Natural killer cell treated with Interleukin-12 subunit alpha and Interleukin-12 subunit beta and Interleukin-15 and Interleukin-18, amount 100 ng/mL, for 72 hours (primary cell): ENCODE measurements at regions not wholly inside any gene's neighbourhood (a gene's known extent, or its start where the extent isn't known, plus 50 kb on each side); places are given as distances from the start of the nearest gene placed in this dataset.
A peak's percentile ranks its signal among the peaks of the same experiment; 100 is the strongest.

ENCODE experiments used
- ATAC-seq, 2 donors: fragments of 150-1000 bp; cut with Tn5 transposase in 1 of 2; sonication (Bioruptor Pico), chemical (Tn5 transposase) in 1 of 2; 2 replicates each; pipeline ENCODE4 v1.10.0; 2021
- DNase-seq: peaks from one replicate; pipeline ENCODE4 v3.0.0; 2022; ENCODE audit warnings: low spot score
- H3K27ac Mint-ChIP-seq, 2 donors: 1 replicate in 1 of 2; 2 replicates in 1 of 2; pipeline ENCODE4 v1.8.0; 2022; ENCODE audit warnings: mixed read lengths in 2 of 2, mild to moderate bottlenecking in 1 of 2, moderate library complexity in 1 of 2
- H3K27me3 Mint-ChIP-seq, 2 donors: 1 replicate in 1 of 2; 2 replicates in 1 of 2; pipeline ENCODE4 v1.8.0; 2022; ENCODE audit warnings: mixed read lengths in 2 of 2
- H3K36me3 Mint-ChIP-seq: one replicate; pipeline ENCODE4 v1.8.0; 2022; ENCODE audit warnings: mixed read lengths
- H3K4me1 Mint-ChIP-seq, 2 donors: 1 replicate in 1 of 2; 2 replicates in 1 of 2; pipeline ENCODE4 v1.8.0; 2022; ENCODE audit warnings: low read depth in 2 of 2, mixed read lengths in 2 of 2, mild to moderate bottlenecking in 1 of 2
- H3K4me3 Mint-ChIP-seq: one replicate; pipeline ENCODE4 v1.8.0; 2022; ENCODE audit warnings: mixed read lengths
- H3K9me3 Mint-ChIP-seq: 2 replicates; pipeline ENCODE4 v1.8.0; 2022; ENCODE audit warnings: mixed read lengths

DNA sequence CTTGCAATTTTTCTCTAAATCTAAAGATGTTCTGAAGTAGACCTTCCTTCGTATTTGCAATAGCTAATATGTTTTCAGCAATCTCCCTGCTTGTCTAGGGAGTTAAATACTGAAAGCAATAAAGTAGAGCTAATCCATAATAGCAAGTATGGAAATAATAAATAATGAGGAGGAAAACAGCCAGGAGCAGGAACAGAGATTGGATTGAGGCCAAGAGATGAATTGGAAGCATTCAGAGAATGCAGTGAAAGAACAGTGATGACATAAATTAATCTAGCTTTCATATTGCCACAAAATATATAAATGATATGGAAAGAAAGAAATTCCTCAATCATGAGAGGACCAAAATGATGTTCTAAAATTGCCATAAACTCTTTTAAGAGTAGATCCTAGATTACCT, 679.7 kb downstream of the METTL4 start:
- DNase-seq (no peak), ATAC-seq (no peak)
- no peaks in the 10 kb centered on the region for H3K4me1 Mint-ChIP-seq

DNA sequence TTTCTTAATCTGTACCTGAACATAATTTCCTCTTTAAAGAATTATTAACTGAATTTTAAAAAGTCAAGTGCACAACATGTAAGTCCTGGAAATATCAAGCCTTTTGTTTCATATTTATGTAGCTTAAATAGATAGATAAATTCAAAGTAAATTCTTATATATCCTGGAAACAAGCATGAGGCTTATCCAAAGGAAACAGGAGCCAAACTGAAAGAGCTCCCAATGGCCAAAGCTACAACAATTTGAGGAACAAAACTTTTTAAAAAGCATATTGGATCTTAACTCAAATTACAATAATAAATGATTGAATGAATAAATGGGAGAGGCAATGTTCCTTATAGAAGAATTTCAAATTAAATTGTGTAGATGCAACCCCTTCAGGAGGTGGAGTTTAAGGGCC, 679.1 kb downstream of the METTL4 start:
- Mint-ChIP-seq H3K9me3 (peaks cover 8% of the 10 kb centered on the region), H3K27me3 (no peaks in the 10 kb centered on the region), H3K4me1 (no peaks in the 10 kb centered on the region), H3K4me3 (no peak overlapping the region), H3K36me3 (no peaks in the 10 kb centered on the region), H3K27ac (no peak overlapping the region)
- no peak for DNase-seq
- ATAC-seq = no peak

More for the DNA sequence above, 679.7 kb downstream of the METTL4 start:
- Mint-ChIP-seq H3K4me3 (no peak overlapping the region), H3K27ac (no peak overlapping the region), H3K27me3 (no peaks in the 10 kb centered on the region), H3K9me3 (peaks cover 8% of the 10 kb centered on the region), H3K36me3 (no peaks in the 10 kb centered on the region)

DNA sequence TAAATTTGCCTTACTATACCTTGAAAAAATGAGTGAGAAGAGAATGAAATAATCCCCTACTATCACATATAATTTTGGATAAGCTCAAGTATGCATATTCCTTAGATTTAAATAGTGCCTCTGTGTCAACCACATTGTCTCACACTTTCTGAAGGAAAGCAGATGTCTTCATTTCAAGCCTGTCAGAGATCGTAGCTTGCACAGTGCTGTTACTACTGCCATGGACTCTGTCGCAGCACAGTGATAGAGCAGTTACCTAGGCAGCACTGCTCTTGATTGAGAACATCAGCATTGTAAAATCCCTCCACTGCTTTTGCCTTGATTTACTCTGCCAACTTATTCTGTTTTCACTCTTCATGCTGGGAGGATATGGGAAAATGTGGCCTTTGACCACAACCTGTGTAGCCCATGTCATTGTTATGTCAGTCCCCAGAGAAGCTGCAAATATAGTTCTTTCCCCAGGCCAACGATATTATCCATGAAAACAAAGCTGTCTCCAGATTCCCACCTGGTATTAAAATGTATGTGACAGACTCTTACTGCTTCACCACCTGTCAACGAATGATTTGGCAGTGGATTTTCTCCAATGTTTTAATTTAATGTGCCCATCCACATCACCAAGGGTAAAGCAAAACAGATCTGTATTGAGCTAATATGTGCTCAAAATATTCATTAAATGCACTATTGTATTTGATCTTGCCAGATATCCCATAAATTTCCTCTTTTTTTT, 675.7 kb downstream of the METTL4 start:
- ATAC-seq (no peak), DNase-seq (no peak)
- Mint-ChIP-seq H3K27me3 (no peaks in the 10 kb centered on the region), H3K4me3 (no peak overlapping the region), H3K36me3 (no peaks in the 10 kb centered on the region), H3K4me1 (no peaks in the 10 kb centered on the region), H3K9me3 (peaks cover 11% of the 10 kb centered on the region), H3K27ac (no peak overlapping the region)

DNA sequence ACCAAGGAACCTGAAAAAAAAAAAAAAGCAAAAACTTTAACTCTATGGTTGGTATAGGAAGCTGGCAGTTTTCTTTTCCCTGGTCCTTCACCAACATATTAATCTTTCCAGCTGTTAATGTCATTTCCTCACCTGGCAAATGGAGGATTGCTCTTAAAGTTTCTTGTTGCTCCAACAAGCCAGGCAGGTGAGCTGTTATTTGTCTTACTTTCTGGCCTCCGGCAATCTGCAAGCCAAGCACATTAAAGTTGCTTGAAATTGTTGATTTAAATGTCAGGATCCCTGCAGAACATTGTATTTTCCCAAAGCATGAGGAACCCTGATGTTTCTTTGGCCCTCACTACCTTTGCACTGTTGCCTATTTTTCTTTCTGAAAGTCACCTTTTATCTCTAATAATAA, 664.9 kb downstream of the METTL4 start:
- Mint-ChIP-seq H3K9me3 (peaks cover 9% of the 10 kb centered on the region), H3K27ac (no peak overlapping the region), H3K36me3 (peaks cover 5% of the 10 kb centered on the region), H3K27me3 (no peaks in the 10 kb centered on the region), H3K4me3 (no peak overlapping the region), H3K4me1 (no peaks in the 10 kb centered on the region)
- DNase-seq (no peak), ATAC-seq (no peak)

DNA sequence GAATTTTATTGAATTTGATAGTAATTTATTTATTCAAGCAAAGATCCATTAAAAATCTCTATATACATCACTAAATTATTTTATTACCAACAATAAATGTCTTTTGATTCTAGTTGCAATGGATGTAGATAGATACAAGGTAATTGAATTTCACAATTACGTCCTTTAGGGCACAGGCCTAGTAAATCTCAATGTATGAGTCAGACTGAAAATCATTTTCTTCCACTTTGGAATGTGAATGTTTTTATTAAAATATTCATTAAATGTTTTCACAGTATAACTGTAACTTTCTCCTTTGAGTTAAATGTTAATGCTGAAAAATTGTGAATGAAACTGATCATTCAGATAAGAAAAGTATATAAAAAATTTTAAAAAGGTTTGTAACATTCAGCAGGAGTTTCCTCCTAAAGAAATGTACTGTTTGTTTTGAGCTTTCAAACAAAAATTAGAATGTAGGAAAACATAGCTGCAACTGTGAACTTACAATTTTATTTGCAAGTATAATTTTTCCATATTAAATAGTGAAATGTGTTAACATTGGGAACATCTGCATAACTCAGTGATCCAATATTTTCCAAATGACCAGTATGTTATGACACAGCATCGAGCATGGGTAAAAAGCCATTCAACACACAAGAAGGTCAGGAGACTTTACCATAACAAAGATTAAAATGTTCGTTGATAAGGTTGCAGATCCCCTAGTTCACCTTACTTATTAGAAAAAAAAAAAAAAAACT, 663.7 kb downstream of the METTL4 start:
- no peak overlapping the region for H3K27ac Mint-ChIP-seq
- H3K36me3 Mint-ChIP-seq = peaks cover 5% of the 10 kb centered on the region
- DNase-seq = no peak
- no peaks in the 10 kb centered on the region for H3K27me3 Mint-ChIP-seq
- H3K9me3 Mint-ChIP-seq = peaks cover 9% of the 10 kb centered on the region
- no peak for ATAC-seq
- H3K4me1 Mint-ChIP-seq = no peaks in the 10 kb centered on the region
- H3K4me3 Mint-ChIP-seq = no peak overlapping the region

DNA sequence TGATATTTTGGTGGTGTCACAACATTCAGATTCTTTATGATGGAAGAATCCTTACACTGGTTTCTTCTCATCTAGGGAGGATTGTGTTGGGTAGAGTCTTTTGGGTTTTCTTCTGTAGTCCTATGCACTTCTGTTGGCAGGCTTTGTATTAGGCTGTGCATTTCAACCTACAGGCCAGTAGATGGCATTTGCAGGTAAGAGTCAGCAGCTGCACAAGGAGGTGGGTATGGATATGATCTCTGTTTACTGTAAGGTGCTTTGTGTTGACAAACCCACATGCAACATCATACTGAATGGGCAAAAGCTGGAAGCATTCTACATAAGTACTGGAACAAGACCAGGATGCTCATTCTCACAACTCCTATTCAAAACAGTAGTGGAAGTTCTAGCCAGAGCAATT, 656.8 kb downstream of the METTL4 start:
- no peak for DNase-seq
- Mint-ChIP-seq H3K27me3 (no peaks in the 10 kb centered on the region), H3K9me3 (peaks cover 14% of the 10 kb centered on the region), H3K36me3 (peaks cover 5% of the 10 kb centered on the region), H3K4me1 (no peaks in the 10 kb centered on the region), H3K27ac (no peak overlapping the region), H3K4me3 (no peak overlapping the region)
- no peak for ATAC-seq

DNA sequence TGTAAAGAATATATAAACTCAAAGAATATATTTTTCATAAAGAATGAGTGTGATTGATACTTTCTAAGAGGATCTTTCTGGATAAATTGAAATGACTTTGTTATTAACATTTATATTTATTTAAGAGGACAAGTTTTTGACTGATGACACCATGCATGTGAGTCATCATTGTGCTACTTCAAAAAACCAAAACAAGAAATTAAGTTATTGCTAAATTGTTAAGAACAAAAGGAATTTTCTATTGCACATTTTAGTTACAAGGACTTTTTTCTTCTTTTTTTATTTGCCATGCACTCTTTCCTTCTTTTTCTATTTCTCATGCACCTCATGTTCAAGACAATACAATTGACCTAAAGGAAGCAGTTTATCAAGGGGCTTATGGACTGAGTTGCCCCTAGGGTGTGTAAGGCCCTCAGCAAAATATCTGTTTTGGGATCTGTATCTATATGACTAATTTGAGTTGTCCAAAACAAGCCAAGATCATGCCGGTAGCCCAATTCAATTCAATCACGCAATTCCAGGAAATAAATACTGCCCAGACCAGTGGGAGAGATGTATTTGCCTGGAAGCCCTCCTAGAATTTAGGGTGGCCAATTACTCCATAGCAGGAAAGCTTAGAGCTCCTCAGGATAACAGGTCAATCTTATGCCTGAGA, 654.3 kb downstream of the METTL4 start:
- DNase-seq (no peak), ATAC-seq (no peak)
- no peaks in the 10 kb centered on the region for H3K4me1 Mint-ChIP-seq
- no peak overlapping the region for H3K27ac Mint-ChIP-seq
- H3K27me3 Mint-ChIP-seq = no peaks in the 10 kb centered on the region
- no peaks in the 10 kb centered on the region for H3K36me3 Mint-ChIP-seq
- no peak overlapping the region for H3K4me3 Mint-ChIP-seq
- peaks cover 9% of the 10 kb centered on the region for H3K9me3 Mint-ChIP-seq

DNA sequence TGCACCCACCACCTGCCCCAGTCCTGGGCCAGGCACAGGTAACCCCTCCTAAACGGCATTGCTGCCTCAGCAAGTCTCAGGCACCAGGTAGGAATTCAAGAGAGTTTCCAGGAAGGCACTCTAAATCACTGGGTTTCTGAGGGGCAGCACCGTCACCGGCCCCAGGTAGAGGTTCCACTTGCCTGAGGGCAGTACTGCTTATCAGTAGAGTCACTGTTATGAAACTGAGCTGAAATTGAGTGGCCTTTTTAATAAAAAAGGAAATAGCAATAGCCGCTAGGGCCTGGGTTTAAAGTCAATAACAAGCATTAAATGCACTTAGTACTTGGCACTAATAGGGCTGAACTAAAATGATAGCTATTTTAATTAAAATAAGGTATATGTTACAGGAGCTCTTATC, 653.7 kb downstream of the METTL4 start:
- ATAC-seq (no peak), DNase-seq (no peak)
- Mint-ChIP-seq H3K36me3 (no peaks in the 10 kb centered on the region), H3K27ac (no peak overlapping the region), H3K4me3 (no peak overlapping the region), H3K27me3 (no peaks in the 10 kb centered on the region), H3K4me1 (no peaks in the 10 kb centered on the region), H3K9me3 (peaks cover 9% of the 10 kb centered on the region)

DNA sequence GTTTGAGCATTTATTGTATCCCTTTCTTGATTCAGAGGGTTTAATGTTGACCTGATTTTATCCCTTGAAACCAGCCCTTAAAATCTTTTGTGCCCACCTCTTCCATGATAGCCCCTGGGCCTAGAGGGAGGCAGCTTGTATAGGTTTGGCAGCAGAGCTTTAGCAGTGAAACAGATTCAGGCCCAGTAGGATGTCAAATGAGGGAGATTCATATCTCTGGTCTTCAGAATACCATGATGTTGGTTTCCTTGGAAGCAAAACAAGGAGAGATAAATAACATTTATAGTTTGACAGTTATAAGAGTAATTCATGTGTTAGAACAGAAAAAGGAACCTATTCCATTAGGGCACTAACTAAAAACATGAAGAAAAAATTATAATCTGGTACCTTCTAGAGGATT, 649.2 kb downstream of the METTL4 start:
- no peak for ATAC-seq
- no peak for DNase-seq
- no peak overlapping the region for H3K27ac Mint-ChIP-seq
- no peak overlapping the region for H3K4me3 Mint-ChIP-seq
- H3K27me3 Mint-ChIP-seq = no peaks in the 10 kb centered on the region
- H3K9me3 Mint-ChIP-seq = peaks cover 8% of the 10 kb centered on the region
- no peaks in the 10 kb centered on the region for H3K4me1 Mint-ChIP-seq
- no peaks in the 10 kb centered on the region for H3K36me3 Mint-ChIP-seq

DNA sequence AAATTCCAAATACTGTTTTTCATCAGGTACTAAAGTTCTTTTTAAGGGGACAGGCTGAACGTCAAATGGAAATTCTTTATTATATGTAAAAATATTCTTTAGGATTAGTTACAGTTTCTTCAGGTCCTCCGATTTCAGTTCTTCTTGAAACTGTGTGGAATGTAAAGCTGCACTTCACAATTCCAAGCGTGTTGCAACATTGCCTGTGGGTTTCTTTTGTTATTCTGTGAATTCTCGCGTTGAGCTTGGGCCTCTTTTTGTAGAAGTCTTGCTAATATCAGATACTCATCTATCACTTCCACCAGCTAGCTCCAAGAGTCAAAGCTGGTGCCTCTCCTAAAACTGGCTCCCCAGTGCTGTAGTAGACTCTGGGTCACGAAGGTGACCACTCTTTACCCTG, 642.6 kb downstream of the METTL4 start:
- Mint-ChIP-seq H3K27ac (no peak overlapping the region), H3K27me3 (no peaks in the 10 kb centered on the region), H3K4me3 (no peak overlapping the region), H3K36me3 (no peaks in the 10 kb centered on the region), H3K4me1 (no peaks in the 10 kb centered on the region), H3K9me3 (peaks cover 11% of the 10 kb centered on the region)
- DNase-seq = no peak
- ATAC-seq = no peak

DNA sequence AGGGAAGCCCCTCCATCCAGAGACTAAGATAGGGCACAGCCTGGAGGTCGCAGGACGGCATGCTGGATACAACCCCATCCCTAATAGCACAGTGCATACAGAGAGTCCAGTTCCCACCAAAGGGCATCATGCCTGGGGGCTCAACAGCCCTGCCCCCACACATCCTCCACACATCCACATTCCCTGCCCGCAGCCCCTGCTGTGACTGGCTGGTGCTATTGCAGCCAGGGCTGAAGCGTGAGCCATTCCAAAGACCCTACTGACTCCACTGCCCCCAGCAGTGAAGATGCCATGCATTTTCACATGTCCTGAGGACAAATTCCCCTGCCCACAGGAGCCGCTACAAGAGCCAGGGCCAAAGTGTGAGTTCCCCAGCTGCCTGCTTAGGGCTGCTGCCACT, 641.6 kb downstream of the METTL4 start:
- H3K36me3 Mint-ChIP-seq = no peaks in the 10 kb centered on the region
- no peaks in the 10 kb centered on the region for H3K27me3 Mint-ChIP-seq
- no peak overlapping the region for H3K27ac Mint-ChIP-seq
- peak in 1 of 2 donors; percentile 40 for ATAC-seq
- no peak for DNase-seq
- H3K4me1 Mint-ChIP-seq = no peaks in the 10 kb centered on the region
- no peak overlapping the region for H3K4me3 Mint-ChIP-seq
- H3K9me3 Mint-ChIP-seq = peaks cover 11% of the 10 kb centered on the region

DNA sequence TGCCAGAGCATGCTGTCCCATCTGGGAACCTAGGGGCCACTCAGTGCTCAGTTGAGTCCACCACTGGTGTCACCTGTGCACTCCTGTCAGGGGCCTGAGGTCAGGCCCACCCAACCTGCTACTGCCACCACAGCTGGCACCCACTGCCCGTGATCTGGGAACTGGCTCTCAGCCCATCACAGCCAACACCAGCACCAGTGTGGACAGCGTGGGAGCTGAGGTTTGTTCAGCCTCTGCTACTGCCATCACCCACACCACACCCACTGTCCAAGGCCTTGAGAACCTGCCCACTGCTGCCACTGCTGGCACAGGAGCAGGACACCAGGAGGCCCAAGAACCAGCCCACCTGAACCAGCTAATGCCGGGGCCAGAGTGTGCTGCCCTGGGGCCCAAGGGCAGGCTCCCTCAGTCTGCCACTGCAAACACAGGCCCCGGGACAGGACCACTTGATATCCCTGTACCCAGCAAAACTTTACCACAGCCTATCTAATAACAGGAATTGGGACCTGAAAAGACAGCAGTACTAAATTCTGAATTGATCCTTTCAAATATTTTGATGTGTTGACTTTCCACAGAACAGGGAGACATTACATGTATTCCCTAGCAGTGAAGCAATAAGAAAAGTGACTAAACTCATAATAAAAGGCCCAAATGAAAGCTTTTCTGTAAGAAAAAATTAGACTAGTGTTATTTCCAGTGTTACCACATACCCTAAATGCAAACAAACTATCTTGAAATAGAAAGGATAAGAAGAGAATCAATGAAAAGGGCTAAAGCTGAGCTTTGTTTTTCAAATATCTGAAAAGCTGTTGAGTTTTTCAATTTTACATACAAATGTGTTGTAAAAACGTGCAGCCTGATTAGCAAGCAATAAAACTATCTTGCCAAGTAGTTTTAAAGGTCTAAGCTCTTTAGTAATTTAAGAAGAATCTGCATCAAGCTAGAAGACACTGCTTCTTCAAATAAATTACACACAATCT, 640.7 kb downstream of the METTL4 start:
- Mint-ChIP-seq H3K27me3 (no peaks in the 10 kb centered on the region), H3K4me3 (no peak overlapping the region), H3K36me3 (no peaks in the 10 kb centered on the region), H3K4me1 (no peaks in the 10 kb centered on the region), H3K27ac (no peak overlapping the region), H3K9me3 (peaks cover 9% of the 10 kb centered on the region)
- peak in 1 of 2 donors; percentile 56 for ATAC-seq
- no peak for DNase-seq

DNA sequence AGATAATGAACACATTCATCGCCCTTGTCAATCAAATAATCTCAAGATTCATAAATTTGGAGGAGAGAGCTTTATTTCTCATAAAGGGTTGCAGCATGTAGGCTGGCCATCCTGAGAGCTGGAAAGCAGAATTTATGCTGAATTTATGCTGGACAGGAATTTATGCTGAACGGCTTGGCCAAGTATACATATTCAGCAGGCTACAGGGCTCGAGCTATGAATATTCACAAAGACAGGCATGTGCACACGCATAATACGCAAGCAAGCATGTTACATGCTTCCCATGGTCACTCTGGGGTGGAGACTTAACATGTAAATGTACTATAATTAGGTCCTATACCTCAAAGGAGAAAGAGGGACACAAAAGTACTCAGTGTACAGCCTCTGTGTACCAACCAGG, 618.8 kb downstream of the METTL4 start:
- no peaks in the 10 kb centered on the region for H3K36me3 Mint-ChIP-seq
- no peaks in the 10 kb centered on the region for H3K27me3 Mint-ChIP-seq
- no peak overlapping the region for H3K27ac Mint-ChIP-seq
- ATAC-seq (no peak), DNase-seq (no peak)
- H3K4me3 Mint-ChIP-seq = no peak overlapping the region
- H3K4me1 Mint-ChIP-seq = no peaks in the 10 kb centered on the region
- H3K9me3 Mint-ChIP-seq = no peaks in the 10 kb centered on the region
